HK-2 (cell line): ENCODE measurements at regions not wholly inside any gene's neighbourhood (a gene's known extent, or its start where the extent isn't known, plus 50 kb on each side); places are given as distances from the start of the nearest gene placed in this dataset.
"Not testable (repeated sequence)": the region's sequence is repeated elsewhere in the genome, so short reads cannot be mapped to it uniquely, and the experiment has no call there.

Experiments
- DNase-seq: peaks from one replicate; pipeline ENCODE4 v3.0.0-alpha.2; 2018; ENCODE audit not compliant: unreplicated experiment

DNA sequence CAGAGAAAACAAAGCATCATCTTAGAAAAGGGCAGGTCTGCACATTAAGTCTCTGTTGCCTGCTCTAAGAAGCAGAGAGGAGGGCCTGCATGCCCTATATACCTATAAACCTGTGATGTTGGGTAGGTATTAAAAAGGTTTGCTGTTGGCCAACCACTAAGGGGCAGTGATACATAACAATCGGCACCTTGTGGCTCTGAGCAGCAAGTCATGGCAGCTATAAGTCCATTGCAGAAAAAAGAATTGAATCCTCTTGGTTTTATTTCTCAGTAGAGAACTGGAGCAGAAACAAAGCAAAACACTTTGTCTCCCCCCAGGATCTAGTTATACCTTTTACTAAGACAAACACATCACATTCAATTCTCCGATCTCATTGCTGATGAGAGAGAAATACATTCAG is 1364.4 kb downstream of the STIM2 start:
- DNase-seq: peak; percentile 23

DNA sequence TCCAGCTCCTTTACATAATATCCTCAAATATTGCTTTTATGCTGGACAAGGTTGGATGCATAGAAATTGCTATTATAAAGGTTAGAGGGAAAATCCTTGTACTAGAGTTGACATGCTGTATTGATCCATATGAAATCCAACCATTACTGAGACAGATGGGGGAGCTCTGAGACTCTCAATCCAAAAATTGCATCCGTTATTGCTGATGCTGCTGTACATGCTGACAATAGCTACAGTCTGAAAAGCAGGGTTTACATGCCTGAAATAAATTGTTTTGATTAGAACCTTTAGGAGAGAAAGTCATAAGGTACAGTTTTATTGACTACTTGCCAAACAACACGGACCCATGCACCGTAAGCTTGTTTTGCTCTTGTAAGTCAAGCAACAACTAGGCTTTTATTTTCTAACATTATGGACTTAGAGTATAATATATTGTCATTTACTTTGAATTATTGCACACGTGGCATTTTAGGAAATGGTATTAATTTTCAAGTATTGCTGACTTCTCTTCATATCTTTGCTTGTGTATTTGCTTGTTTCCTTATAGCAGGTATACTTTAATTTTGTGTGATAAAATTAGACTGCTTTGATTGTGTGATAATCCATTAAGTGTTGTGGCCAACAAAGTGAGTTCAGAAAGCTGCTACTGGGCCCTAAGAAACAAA is 1365.2 kb downstream of the STIM2 start:
- no peak for DNase-seq

DNA sequence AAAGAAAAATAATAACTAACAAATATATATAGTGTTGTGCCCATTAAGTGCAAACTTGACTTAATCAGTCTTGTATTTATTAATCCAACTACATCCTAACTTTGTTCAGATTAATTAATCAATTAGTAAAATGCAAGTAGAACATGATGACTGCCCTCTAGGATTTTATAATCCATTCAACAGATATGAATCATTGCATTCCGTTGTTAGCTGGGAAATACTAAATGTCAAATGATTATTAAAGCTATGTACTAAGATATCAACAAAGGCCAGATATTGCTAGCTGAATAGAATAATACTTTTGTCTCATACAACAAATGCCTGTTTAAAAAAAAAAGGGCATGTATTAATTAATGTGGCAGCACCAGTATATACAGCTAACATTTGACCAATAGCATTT is 1366.3 kb downstream of the STIM2 start:
- no peak for DNase-seq

DNA sequence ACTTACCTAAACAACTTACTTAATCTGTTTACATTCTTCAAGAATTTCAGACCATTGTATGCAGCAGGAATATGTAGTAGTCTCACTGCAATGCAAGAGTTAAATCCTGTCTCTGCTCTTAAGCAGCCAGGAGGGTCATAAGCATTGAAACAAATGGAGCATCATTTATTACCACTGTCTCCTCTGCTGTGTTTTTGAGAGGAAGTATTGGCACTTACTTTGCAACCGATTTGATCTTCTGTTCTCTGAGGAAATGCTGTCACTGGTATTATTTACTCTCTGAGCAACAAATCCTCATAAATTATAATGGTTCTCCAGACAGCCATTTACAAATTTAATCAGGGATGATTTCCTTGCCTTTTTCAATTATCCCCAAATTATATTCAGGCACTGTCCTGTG is 1367.1 kb downstream of the STIM2 start:
- no peak for DNase-seq

DNA sequence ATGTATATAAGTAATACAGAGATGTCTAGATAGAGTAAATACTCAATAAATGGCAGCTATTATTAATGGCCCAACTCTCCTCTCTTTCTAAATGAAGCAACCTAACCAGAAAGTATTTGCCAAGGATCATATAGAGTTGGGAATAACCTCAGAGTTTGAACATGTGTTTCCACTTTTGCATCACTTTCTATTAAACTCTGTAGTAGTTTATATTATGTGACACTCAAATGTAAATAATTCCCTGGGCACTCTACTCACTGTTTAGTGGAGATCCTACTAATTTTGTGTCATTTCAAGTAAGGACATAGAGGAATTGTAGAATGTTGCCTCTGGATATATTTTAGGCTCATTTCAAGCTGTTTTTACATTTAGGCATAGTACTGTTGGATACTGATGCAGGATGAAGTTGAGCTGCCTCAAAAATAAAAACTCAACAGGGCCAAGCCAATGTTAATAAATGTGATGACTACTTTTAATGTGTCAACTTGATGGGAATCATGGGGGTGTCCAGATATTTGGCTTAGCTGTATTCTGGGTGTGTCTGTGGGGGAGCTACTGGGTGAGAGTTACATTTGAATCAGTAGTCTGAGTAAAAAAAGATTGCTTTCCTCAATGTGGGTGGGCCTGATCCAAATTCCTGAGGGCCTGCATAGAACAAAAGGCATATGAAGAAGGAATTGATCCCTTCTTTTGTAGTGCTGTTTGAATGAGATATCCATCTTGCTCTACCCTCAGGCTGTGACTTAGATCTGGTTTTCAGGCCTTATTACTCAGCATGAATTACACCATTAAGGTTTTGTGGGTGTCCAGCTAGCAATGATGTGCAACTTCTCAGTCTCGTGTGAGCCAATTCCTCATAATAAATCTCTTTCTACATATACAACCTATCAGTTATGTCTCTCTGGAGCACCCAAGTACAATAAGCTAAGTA is 1368.2 kb downstream of the STIM2 start:
- DNase-seq: no peak

DNA sequence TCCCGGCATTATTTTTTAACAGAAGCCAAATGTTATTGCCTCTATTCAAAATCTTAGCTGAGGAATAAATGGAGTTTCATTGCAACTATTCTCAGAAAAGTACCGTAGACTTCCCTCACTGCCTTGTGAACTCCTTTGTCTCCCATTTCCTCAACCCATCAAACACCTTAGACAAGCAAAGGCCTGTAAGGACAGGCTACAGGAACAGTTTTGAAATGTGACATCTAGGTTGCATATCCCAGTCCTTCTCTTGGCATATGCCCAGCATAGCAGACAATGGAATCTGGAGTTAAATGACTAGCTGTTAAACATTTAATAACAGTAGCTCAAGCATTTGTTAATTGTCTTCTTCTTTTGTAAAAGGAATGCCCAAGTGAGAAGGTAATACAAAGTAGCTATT is 1371.7 kb downstream of the STIM2 start:
- no peak for DNase-seq

DNA sequence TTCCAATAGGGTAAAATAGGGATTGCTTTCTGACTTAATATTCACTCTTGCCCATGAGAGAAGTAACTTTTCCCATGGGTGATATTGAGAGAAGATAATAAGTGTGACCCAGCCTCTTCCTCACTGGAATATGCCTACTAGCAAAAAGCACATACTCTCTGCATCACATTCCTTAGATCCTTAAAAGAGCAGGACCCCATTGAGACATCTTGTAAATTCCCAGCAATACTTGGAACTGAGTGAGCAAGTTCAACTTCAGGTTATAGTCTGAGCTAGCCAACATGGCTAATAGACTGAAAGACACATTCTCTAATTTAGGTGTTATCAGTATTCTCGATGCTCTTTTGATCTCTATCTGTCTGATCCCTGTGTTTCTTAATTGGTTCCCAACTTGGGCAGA is 1372.3 kb downstream of the STIM2 start:
- DNase-seq: no peak

DNA sequence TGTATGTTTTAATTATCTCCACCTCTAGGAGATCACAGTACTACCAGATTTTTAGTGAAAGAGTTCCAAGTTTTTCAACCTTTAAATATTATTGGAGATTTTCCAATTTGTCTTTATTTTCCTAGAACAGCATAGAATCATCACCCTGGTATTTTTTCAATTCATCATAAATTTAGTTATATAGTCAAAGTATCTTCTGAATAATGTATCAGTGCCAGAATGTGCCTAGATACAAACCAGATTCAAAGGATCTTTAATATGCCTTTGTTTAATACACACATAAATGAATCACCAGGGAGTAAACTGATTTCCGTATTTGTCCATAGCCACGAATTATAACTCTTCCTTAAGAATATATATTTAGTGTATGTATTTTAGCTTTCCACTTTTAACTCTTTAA is 1373.1 kb downstream of the STIM2 start:
- no peak for DNase-seq

DNA sequence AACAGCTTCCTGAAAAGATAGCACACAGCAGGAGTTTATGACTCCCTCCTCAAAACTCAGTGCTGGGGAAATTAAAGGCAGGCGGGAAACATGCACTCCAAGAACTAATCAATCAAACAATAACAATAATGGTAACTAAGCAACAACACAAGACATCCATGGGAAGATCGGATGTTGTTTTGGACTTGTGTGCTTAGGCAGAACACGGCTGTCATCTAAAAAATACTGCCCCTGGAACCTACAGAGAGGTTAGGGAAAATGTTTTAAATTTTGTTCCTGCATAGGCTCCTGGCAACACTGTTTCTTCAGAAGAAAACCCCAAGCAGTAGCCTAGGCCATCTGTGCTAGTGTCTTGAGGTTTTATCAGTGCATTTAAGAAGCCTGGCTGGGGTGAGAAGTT is 1378.2 kb downstream of the STIM2 start:
- DNase-seq: no peak

DNA sequence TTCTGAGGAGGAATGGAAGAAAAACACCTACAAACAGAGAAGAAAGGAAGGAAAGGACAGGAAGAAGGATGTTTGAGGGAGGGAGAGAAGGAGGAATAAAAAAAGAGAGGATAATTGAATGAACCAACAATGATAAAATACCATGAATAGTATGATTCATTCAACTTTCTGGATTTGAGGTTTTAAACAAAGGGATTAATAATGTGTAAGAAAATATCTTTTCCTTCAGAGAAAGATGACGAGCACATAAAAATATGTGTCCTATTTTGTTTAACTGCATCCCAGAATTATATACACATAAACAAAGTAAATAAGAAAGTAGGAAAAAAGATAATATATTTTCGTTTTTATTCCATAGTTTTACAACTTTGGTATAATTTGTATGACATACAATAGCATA is 1380.4 kb downstream of the STIM2 start:
- DNase-seq: no peak

DNA sequence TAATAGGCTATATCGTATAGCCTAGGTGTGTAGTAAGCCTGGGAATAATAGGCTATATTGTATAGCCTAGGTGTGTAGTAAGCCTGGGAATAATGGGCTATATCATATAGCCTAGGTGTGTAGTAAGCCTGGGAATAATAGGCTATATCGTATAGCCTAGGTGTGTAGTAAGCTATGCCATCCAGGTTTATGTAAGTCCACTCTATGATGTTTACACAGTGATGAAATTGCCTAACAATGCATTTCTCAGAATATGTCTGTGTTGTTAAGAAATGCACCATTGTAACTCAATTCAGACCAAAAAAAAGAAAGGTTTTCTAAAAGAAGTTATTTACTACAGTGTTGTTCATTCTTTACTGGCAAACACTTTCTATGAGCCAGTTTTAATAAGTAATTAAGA is 1387.2 kb downstream of the STIM2 start:
- DNase-seq: no peak

DNA sequence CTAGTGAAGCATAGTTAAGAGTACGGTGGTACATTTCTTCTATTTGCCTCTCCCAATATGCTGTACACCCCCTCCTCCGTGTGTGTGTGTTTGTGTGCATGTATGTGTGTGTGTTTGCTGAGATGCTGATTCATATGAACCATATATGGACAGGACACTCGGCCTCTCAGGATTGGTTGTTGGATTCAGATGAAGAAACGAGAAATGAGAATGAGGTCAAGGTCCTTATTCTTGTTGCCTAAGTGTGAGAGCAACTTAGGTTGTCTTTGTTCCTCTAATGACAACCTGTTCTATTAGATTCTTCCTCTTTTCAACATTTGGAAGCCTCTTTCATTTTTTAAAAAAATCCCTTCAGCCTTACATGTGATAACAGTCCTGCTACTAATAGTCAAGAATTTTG is 1387.6 kb downstream of the STIM2 start:
- no peak for DNase-seq

DNA sequence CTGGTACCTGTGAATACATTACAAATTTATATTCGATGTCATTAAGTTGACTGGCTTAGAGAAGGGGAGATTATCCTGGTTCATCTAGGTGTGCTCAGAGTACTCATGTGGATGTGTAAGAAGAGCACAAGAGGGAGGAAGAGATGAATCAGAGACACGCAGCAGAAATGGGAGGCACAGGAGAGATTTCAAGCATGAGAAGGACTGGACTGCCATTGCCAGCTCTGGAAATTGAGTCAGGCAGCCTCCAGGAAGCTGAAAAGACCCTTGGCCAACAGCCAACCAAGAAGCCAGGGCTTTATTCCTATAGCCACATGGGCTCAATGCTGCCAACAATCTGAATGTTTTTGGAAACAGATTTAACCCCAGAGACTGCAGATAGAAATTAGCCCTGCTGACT is 1390.0 kb downstream of the STIM2 start:
- no peak for DNase-seq

DNA sequence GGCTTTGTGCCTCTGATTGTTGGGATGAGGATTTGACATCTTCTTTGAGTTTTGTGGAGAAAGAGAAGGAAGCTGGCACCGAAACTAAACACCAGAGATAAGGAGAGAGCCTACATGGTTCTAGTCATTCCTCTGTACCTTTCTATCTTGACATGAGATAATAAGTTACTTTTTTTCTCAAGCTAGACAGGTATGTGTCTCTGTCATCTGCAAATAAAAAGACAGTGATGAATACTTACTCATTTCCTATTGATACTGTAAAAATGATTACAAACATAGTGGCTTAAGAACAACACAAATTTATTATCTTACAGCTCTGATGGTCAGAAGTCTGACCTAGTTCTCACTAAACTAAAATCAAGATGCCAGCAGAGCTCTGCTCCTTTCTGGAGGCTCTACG is 1391.2 kb downstream of the STIM2 start:
- DNase-seq: no peak

DNA sequence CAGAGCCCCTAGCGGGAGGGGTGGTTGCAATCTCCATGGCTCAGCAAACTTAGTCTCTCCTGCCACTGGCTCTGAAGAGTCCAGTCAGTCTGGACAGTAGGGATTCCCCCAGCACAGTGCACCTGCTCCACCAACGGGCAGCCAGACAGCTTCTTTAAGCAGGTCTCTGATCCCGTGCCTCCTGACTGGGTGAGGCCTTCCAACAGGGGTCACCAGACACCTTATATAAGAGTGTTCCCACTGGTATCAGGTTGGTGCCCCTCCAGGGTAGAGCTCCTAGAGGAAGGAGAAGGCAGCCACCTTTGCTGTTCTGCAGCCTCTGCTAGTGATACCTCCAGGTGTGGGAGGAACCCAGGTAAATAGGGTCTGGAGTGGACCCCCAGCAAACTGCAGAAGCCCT is 1393.4 kb downstream of the STIM2 start:
- DNase-seq: no peak

DNA sequence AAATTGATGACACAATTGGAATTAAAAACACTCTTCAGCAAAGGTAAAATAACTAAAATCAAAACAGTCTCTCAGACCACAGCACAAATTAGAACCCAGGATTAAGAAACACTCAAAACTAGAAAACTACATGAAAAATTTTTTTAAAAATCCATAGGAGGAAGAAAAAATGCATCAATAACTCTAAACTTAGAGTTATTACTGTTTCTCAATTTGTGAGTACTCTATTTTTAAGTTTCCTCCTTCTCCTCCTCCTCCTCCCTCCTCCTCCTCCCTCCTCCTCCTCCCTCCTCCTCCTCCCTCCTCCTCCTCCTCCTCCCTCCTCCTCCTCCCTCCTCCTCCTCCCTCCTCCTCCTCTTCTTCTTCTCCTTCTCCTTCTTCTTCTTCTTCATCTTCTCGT is 1395.7 kb downstream of the STIM2 start:
- DNase-seq: no peak

DNA sequence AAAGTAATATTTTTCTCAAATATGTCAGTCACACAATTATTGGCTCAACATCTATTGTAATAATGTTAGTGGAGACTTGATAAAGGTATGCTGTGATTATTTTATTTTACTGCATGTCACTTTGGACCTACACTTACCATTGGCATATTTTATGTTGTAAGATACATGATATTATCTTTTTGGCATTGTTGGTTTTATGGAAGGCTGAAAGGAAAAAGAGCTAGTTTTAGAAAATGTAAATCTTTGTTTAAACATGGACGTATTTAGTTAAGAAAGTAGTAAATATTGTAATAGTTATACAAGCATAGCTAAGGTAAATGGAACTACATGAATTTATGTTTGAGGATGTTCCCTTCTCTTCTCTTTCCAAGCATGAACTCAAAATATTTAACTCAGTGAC is 1399.3 kb downstream of the STIM2 start:
- no peak for DNase-seq

DNA sequence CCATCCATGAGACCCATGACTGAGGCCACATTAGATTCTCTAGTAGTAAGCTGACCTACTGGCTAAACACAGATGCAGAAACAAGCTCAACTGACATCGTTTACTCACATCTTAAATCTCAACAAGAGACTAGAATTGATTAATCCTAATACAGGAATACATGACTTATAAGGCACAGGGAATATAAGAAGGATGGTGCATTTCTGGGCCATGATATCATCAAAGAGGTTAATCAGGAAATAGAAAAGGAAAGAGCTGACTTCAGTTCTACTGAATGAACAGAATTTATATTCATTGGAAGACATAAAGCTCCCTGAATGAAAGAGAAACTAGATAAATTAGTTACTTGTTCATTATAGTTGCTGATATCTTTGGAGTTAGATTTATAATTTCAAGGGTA is 1406.5 kb downstream of the STIM2 start:
- DNase-seq: no peak

DNA sequence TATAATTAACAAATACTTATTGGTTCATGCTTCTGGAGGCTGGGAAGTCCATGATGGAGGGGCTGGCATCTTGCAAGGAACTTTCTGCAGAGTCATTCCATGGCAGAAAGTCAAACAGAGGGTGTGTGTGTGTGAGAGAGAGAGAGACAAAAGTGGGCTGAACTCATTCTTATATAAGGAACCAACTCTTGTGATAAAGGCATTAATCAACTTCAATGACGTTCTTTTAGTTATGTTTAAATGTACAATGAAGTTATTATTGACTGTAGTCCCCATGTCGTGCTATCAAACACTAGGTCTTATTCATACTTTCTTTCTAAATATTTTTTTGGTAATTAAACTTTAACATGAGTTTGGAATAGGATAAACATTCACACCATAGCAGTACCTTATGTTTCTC is 1408.8 kb downstream of the STIM2 start:
- DNase-seq: no peak

DNA sequence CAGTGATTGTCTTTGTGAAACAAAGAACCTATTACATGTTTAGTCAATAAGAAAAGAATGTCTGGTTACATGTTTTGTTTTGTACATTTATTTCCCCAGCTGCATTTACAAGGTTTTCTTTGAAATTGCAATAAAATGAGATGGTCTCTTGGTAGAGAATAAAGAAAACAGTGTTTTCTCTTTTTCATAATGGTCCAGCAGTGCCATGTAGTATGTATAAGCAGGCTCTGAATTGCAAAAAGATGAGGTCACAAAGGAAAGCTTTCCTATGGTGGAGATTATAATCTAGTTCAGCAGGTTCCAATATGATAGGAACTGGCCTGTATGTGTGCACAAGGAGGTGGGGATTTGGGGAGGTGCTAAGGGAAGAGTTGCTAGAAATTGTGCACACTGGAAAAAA is 1417.3 kb downstream of the STIM2 start:
- no peak for DNase-seq

DNA sequence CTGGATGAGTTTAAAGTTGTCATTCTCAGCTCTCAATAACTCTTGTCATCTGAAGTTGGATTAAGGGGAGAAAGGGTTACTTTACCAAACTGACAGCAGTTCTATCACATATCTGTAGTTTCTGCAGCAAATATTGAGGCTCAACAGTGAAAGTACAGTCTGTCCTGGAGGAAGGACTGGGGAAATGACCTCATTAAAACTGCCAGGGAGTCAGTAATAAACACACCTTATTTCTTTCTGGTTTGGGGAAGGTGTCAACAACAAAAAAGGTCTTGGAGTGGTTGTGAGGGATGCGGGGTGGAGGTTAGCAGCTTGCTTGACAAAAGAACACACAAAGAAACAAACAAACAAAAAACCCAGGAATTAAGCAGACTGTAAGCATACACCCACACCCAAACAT is 1418.0 kb downstream of the STIM2 start:
- DNase-seq: no peak

DNA sequence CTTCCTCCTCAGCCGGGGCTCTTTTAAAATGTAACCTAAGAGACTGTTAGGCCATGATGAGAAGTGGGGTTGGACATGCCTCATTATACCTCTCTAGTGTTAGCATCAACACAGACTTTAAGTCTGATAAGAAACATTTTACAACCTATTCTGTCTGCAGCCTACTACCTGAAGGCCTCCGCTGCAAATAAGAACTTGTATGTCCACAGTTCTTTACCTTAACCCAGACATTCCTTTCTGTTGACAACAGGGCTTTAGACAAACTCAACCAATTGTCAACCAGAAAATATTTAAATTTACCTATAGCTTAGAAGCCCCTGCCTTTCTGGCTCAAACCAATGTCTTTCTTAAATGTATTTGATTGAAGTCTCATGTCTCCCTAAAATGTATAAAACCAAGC is 1418.6 kb downstream of the STIM2 start:
- DNase-seq: no peak

DNA sequence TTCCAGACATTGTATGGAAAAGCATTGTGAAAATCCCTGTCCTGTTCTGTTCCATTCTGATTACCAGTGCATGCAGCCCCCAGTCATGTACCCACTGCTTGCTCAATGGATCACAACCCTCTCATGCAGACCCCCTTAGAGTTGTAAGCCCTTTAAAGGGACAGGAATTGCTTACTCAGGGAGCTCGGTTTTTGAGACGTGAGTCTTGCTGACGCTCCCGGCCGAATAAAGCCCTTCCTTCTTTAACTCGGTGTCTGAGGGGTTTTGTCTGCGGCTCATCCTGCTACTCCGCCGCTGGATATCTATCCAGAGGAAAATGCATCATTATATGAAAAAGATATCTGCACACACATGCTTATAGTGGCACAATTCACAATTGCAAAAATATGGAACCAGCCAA is 1425.6 kb downstream of the STIM2 start:
- not testable (repeated sequence) for DNase-seq
